Renal cortical epithelial cell (primary cell): ENCODE measurements at regions not wholly inside any gene's neighbourhood (a gene's known extent, or its start where the extent isn't known, plus 50 kb on each side); places are given as distances from the start of the nearest gene placed in this dataset.

ENCODE experiments used
- DNase-seq: peaks from one replicate; pipeline ENCODE4 v3.0.0-alpha.2; 2011; ENCODE audit warnings: low read depth

DNA sequence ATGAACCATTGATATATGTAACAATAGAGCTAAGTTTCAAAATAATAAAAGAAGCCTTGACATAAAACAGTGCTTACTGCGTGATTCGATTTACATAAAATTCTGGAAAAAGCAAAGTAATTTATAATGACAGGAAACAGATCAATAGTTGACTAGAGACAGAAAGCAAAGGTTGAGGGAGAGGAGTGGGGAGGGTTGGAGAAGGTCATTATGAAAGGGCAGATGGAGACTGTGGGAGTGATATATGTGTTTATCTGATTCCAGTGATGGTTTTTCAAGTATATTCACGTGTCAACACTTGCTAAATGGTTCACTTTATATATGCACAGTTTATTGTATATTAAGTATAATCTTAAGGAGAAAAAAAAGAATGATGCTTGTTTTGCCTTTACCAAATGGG lies 1885.7 kb upstream of the NUDT12 start:
- DNase-seq, result no peak

GRCh38 chr5:105430516-105430915 lies 1867.9 kb upstream of the NUDT12 start:
- no peak for DNase-seq

DNA sequence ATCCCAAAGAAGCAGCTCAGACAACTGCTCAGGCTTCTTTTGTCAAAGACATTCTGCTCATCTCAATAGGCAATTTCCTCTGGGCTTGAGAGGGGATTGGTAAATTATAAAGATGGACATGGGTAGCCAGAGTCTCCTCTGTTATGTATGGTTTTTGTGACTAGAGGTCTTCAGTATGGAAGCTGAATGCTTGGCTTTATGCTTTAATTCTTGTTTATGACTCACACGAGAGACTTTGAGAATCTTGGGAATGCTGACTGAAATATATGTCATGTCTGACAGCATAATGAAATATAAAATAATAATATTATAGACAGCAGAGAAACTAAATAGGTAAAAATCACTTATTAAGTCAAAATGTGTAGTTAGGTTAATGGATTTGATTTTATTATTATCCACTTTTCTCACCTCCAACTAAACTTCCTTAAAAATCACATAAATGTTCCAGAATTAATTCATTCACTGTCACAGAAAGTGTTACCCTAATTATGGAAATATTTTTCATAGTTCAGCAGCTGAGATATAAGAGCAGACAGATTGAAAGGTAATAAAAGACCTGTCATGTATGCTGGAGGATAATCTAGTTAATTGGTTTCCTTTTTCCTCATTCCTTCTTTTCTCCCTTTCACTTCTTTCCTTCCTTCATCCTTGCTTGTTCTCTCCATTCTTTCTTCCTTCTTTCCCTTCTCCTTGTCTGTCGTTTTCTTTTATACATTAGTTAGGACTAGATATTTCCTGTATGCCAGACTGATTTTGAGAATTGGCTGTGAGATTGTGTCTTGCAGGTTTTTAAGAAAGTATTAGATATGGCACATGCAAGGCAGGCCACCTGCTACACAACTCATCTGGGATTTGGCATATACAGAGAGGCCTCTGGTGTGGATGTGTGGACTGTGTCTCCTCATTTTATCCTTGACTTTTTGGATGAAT lies 1866.1 kb upstream of the NUDT12 start:
- no peak for DNase-seq

- DNase-seq, result no peak
Observed at GRCh38 chr5:105414067-105414466, 1851.5 kb upstream of the NUDT12 start.

DNA sequence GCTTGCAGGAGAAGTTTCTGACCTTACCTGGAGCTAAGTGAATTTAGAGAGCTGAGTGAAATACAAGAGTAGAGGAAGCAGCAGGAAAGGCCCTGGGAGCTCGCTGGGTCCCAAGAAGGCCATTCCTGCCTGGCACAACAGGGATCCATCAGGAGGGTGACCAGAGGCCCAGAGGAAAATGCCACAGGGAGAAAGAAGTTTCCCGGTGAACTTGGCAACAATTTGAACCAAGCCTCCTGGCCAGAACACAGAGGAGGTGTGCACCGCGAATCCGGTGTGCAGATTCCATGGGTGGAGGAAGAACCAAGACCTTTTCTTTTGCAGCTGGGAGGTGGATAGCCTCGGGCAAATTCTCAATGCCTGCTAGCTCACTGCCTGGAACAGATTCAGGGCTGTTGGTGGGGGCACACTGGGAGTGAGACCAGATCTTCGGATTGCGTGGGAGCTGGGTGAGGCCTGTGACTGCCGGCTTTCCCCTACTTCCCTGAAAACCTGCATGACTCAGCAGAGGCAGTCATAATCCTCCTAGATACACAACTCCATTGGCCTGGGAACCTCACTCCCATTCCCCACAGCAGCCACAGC lies 1850.9 kb upstream of the NUDT12 start:
- DNase-seq, result no peak

DNA sequence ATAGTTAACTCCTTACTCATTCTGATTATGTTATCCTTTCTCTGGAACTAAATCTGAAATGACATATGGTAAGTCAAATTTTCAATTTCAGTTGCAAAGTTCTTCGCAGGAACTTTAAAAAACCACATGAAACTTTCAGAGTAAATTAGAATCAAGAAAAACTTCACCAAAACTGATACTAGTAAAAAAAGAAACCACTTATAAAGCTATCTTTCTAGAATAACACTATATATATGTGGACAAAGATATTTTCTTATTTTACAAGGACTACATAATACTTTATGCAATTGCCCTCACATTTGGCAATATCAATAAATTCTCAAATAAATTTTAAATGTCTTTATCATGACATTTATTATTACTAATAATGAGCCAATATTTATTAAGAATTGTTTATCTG lies 1847.1 kb upstream of the NUDT12 start:
- DNase-seq, result no peak

DNA sequence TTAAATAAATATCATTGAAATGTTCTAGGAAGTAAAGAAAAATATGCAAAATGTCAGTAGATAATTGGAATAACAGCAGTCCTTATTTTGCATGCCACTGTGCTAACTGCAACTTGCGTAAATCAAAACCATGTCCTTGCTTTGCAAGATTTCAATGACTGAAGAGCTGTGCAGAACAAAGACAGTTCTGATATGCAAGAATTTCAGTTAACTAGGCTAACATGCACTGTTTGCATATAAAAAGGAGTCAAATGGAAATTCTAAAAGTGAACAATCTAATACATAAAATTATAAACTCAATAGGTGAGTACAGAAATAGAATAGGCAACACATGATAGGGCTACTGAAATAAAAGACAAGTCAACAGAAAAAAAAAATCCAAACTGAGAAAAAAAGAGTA lies 1844.6 kb upstream of the NUDT12 start:
- no peak for DNase-seq

GRCh38 chr5:105397749-105398148 lies 1835.2 kb upstream of the NUDT12 start:
- no peak for DNase-seq

GRCh38 chr5:105392710-105393149 lies 1830.1 kb upstream of the NUDT12 start:
- no peak for DNase-seq

GRCh38 chr5:105392122-105392709 lies 1829.6 kb upstream of the NUDT12 start:
- DNase-seq, result no peak

DNA sequence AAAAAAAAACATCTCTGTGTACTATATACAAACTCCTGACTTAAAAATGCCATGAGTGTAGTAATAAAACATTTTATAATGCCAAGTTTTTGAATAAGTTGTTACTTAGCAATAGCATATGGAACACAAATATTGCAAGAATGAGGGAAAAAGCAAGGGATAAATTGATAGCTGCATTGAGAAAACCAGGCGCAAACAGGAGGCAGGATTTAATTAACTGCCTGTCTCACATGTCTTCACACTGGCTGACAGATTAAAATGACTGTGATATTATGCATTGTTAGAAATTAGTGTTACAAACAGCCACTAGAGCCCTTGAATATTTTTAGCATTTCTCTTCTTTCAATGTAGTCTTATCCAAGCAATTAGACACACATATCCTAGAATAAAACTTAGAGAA lies 1817.5 kb upstream of the NUDT12 start:
- DNase-seq, result no peak

DNA sequence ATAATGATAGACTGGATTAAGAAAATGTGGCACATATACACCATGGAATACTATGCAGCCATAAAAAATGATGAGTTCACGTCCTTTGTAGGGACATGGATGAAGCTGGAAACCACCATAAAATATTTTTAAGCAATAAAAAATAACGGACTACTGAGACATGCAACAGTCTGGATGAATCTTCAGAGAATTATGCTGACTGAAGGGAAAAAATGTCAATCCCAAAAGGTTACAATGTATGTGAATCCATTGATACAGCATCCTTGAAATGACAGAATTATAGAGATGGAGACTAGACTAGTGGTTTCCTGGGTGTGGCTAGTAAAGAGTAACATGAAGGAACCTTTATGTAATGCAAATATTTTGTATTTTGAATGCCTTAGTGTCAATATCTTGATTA lies 1808.6 kb upstream of the NUDT12 start:
- no peak for DNase-seq

DNA sequence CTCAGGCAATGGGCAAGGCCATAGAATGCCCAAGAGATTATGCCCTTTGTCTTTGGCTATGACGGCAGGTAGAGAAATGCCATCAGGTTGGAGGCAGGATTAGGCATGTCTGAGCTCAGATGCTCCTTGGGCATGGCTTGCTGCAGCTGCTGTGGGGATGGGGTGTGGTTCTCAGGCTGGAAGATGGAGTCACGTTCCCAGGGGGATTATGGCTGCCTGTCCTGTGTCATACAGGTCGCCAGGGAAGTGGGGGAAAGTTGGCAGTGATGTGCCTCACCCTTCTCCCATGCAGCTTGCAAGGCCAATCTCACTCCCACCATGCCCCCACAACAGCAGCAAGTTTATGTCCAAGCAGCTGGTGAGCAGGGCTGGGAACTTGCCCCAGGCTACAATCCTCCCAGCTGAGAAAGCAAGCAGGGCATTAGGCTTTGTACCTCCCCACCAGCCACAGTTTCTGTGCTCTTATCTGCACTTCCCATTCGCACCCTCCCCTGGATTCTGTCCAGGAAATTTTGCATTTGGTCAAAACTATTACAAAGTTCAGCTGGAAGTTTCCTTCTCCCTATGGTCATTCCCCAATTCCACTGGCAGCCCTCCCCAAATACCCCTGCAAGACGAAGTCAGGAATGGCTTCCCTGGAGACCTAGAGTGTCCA lies 1788.0 kb upstream of the NUDT12 start:
- DNase-seq, result no peak

DNA sequence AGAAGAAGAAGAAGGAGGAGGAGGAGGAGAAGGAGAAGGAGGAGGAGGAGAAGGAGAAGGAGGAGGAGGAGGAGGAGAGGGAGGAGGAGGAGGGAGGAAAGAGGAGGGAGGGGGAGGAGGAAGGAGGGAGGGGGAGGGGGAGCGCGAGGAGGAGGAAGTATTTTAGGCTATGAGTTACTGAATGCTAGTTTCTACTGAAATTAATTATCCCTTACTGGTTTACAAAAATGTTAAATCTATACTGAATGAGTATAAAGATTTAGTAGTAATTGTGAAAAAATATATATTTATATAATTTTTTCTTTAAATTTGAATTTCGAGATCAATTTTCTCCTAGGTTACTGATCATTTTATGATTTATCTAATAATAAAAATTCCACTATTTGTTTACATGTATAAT lies 1769.0 kb upstream of the NUDT12 start:
- DNase-seq, result no peak

- DNase-seq, result no peak
Observed at GRCh38 chr5:105330185-105330584, 1767.6 kb upstream of the NUDT12 start.

DNA sequence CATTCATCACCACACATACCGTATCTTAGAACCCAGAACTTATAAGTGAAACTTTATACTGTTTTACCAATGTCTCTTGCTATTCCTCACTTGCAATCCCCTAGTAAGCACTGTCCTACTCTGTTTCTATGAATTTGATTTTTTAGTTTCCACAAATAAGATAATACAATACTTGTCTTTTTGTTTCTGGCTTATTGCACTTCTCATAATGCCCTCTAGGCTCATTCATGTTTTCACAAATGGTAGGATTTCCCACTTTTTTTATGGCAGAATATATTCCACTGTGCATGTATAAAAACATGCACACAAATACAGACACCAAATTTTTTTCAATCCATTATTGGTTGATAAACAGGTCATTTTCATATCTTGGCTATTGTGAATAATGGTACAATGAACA lies 1742.3 kb upstream of the NUDT12 start:
- DNase-seq, result no peak

- DNase-seq, result no peak
Observed at GRCh38 chr5:105288946-105289345, 1726.4 kb upstream of the NUDT12 start.

- DNase-seq, result no peak
Observed at GRCh38 chr5:105283134-105283533, 1720.5 kb upstream of the NUDT12 start.

DNA sequence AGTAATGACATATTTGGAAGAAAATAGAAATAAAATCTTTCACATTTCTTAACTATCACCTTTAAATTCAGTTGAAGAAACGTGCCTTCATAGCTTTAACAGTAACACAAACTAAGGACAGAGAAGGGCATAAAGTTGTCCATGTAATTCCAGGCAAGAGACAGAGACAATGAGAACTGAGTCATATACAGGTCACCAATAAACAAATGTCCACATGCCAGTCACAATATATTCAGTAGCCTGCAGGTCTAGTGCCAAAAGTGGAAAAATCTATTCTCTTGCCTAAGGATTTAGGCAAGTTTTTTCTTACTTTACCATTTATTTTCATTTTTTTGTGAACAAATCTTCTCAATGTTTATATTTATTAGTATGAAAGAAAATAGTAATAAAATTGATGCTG lies 1711.5 kb upstream of the NUDT12 start:
- DNase-seq, result no peak

GRCh38 chr5:105263515-105263914 lies 1700.9 kb upstream of the NUDT12 start:
- no peak for DNase-seq

DNA sequence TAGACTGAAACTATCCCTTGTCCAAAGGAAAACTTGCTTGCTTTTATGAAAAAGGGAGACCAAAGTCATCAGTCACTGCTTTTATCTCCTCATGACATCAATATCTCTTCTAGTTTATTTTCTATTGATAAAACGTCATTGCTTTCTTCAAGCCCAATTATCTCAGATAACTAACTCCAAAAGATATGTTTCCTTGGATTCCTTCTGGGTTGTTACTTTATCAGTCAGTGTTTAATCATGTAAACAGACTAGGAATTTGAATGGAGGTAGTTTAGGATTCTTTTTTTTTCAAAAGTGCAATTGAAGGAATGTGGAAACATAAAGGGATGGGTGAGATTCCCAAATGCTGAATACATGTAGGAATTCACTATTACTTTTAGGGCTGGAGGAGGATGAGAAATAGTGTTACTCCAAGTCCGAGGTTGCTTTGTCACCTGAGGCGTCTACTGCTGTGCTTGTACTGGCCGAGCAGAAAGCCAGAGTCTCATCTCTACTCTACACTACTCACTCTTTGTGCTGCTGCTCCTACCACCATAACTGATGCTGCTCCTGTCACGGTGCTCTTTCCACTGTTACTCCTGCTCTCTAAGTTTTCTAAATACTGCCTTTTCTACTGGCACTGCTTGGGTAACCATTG lies 1697.1 kb upstream of the NUDT12 start:
- no peak for DNase-seq

GRCh38 chr5:105238561-105238960 lies 1676.0 kb upstream of the NUDT12 start:
- DNase-seq, result no peak
